Testis (tissue), 2 donors: ENCODE measurements at regions not wholly inside any gene's neighbourhood (a gene's known extent, or its start where the extent isn't known, plus 50 kb on each side); places are given as distances from the start of the nearest gene placed in this dataset.
"Not testable (repeated sequence)": the region's sequence is repeated elsewhere in the genome, so short reads cannot be mapped to it uniquely, and the experiment has no call there.

Experiments used
- DNase-seq: peaks from one replicate; pipeline ENCODE4 v3.0.0-alpha.2; 2019
- H3K27ac ChIP-seq, 2 donors: fragments of 200-600 bp; sonication (generic); one replicate each; pipeline ENCODE4 v1.5.1; 2019
- H3K27me3 ChIP-seq: fragments of 200-600 bp; sonication (generic); one replicate; pipeline ENCODE4 v1.5.1; 2019
- H3K36me3 ChIP-seq: fragments of 200-600 bp; sonication (generic); one replicate; pipeline ENCODE4 v1.5.1; 2017; ENCODE audit warnings: low read depth; ENCODE audit errors: missing control alignments
- H3K4me1 ChIP-seq: fragments of 200-600 bp; sonication (generic); one replicate; pipeline ENCODE4 v1.5.1; 2019
- H3K4me3 ChIP-seq, 2 donors: fragments of 200-600 bp; sonication (generic); one replicate each; pipeline ENCODE4 v1.5.1; 2017 to 2019
- H3K9me3 ChIP-seq: fragments of 200-600 bp; sonication (generic); one replicate; pipeline ENCODE4 v1.5.1; 2017
- CTCF ChIP-seq, 3 experiments: fragments of 450-650 bp in 2 of 3; fragments of 200-600 bp in 1 of 3; sonication (generic) in 1 of 3; IDR thresholded peaks; one replicate each; pipeline ENCODE4 v1.5.1; 2016 to 2019; ENCODE audit warnings: antibody characterized with exemption in 3 of 3, mild to moderate bottlenecking in 2 of 3, moderate library complexity in 1 of 3
- POLR2A ChIP-seq: fragments of 450-650 bp; IDR thresholded peaks from one replicate; pipeline ENCODE4 v1.6.1; 2017; ENCODE audit warnings: antibody characterized with exemption, mild to moderate bottlenecking, moderate library complexity
- WGBS, 2 donors: methylation state at CpG; one replicate each; pipeline ENCODE4 v1.1.5; 2018; 5-methylcytosine and 5-hydroxymethylcytosine counted together
- intact Hi-C: fragments of 100-400 bp; cut with DNase I; formaldehyde crosslinking; loops from one replicate; pipeline ENCODE4 v1.15.1; 2023; ENCODE audit warnings: low total_unique reads

GRCh38 chr15:57797110-57797509 lies 90.6 kb downstream of the POLR2M start:
- Histone ChIP-seq H3K36me3 (no peaks in the 10 kb centered on the region), H3K27ac (no peak overlapping the region), H3K9me3 (no peaks in the 10 kb centered on the region), H3K4me3 (no peak overlapping the region), H3K27me3 (no peaks in the 10 kb centered on the region), H3K4me1 (peaks cover 3% of the 10 kb centered on the region)
- 74 to 83% methylated on average over 3 of the region's 3 CpGs for WGBS, 2 donors
- DNase-seq = no peak
- TF ChIP-seq CTCF (IDR thresholded peaks at IDR 0.05) (no peak), POLR2A (no peak)
- intact Hi-C loops = no loop called here

DNA sequence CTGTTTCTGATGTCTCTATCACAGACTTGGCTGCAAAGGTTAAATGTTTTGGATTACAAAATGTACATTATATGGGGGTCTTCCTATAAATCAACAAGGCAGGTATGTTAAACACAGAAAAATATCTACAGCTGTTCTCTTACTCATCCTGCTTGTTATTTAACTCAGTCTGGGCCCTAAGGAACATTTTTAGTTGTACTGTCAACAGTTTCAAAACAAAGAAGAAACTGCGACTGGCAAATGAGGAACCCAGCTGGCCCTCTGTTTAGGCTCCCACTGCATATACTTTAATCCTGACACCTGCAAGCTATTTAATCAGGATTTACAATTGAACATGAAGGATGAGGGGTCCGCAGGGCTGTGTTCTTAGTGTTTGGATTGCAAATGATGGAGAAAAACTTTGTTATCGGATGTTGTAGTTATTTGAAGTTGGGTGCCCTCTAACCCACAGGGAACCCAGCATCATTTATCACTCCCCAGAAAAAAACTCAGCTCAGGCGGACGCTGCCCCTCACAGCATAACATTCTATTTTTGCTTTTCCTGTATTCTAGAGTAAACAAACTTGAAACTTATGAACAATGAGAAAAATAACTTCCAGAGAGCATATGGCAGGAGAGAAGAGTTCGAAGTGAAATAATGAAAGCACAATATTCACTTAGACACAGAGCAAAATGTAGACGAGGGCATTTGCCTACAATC lies 91.2 kb downstream of the POLR2M start:
- Histone ChIP-seq H3K4me1 (peaks cover 3% of the 10 kb centered on the region), H3K36me3 (no peaks in the 10 kb centered on the region), H3K9me3 (no peaks in the 10 kb centered on the region), H3K27me3 (no peaks in the 10 kb centered on the region), H3K27ac (no peak overlapping the region), H3K4me3 (no peak overlapping the region)
- DNase-seq = no peak
- intact Hi-C loops = no loop called here
- TF ChIP-seq POLR2A = no peak
- no peak for TF ChIP-seq CTCF (IDR thresholded peaks at IDR 0.05)
- WGBS, 2 donors = 60 to 67% methylated on average over 7 of the region's 7 CpGs

DNA sequence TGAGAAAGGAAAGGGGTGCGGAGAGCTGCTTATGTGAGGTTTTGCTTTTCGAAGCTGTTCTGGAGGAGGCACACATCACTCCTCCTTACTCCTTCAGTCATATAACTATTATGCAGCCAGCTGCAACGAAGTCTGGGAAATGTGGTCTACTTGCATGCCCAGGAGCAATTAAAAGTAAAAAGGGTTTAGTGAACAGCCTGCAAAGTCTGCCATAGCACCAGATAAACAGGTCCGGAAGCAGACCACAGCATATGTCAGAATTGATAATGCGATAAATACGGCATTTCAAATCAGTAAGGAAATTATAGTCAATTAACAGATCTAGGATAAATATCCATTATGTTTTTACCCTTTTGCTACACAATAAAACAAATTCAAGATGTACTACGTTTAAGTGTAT lies 99.5 kb downstream of the POLR2M start:
- 68 to 74% methylated on average over 7 of the region's 7 CpGs for whole genome bisulfite sequencing, 2 donors
- Histone ChIP-seq H3K9me3 (no peaks in the 10 kb centered on the region), H3K4me3 (no peak overlapping the region), H3K4me1 (no peaks in the 10 kb centered on the region), H3K27me3 (no peaks in the 10 kb centered on the region), H3K36me3 (no peaks in the 10 kb centered on the region), H3K27ac (no peak overlapping the region)
- intact Hi-C loops = no loop called here
- TF ChIP-seq POLR2A = no peak
- TF ChIP-seq CTCF (IDR thresholded peaks at IDR 0.05) = no peak
- DNase-seq = no peak

DNA sequence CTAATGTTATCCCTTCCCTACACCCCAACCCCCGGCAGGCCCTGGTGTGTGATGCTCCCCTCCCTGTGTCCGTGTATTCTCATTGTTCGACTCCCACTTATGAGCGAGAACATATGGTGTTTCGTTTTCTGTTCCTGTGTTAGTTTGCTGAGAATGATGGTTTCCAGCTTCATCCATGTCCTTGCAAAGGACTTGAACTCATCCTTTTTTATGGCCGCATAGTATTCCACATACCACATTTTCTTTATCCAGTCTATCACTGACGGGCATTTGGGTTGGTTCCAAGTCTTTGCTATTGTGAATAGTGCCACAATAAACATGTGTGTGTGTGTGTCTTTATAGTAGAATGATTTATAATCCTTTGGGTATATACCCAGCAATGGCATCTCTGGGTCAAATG lies 102.8 kb downstream of the POLR2M start:
- DNase-seq, H3K4me3 ChIP-seq, H3K27me3 ChIP-seq, intact Hi-C loops, H3K36me3 ChIP-seq, H3K9me3 ChIP-seq, H3K27ac ChIP-seq, H3K4me1 ChIP-seq: not testable (repeated sequence)
- WGBS, 2 donors = 93 to 94% methylated on average over 7 of the region's 7 CpGs

DNA sequence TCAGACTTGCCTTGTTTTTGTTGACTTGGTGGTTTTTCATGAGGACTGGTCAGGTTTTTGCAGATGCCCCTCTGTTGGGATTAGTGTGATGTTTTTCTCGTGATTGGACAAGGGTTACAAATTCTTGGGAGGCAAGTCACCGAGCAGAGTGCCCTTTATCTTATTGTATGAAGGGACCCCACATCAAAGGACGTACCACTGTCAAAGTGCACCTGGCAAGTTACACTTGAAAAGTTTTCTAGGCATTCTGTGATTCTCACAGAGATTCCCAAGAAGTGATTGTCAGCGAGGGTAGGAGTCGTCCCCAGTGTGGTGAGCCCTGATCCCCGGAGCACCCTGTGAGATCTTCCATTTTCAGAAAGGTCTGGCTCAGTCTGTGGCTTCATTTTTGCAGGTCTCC lies 110.1 kb downstream of the POLR2M start:
- H3K36me3 ChIP-seq = no peaks in the 10 kb centered on the region
- H3K4me3 ChIP-seq = no peak overlapping the region
- WGBS, 2 donors = 88 to 91% methylated on average over 6 of the region's 6 CpGs
- H3K9me3 ChIP-seq = no peaks in the 10 kb centered on the region
- TF ChIP-seq POLR2A (no peak), CTCF (IDR thresholded peaks at IDR 0.05) (no peak)
- H3K4me1 ChIP-seq = no peaks in the 10 kb centered on the region
- H3K27ac ChIP-seq = no peak overlapping the region
- intact Hi-C loops = no loop called here
- DNase-seq = no peak
- H3K27me3 ChIP-seq = no peaks in the 10 kb centered on the region
